WTC11 (cell line): ENCODE measurements at regions not wholly inside any gene's neighbourhood (a gene's known extent, or its start where the extent isn't known, plus 50 kb on each side); places are given as distances from the start of the nearest gene placed in this dataset.

Source experiments
- CTCF ChIP-seq: fragments of 200-600 bp; IDR thresholded peaks from 2 replicates; pipeline ENCODE4 v1.8.0; 2022; ENCODE audit warnings: antibody characterized with exemption
- KAT7 ChIP-seq: sonication (generic); formaldehyde crosslinking; IDR thresholded peaks from 2 replicates; pipeline ENCODE4 v1.8.1; 2023; ENCODE audit warnings: missing genetic modification reagents, mild to moderate bottlenecking, borderline replicate concordance

- TF ChIP-seq KAT7 (CRISPR knock-in tag) (no peak), CTCF (no peak)
These were observed 67.1 kb upstream of the IPO9 start for GRCh38 chr1:201761871-201762270.
